NCI-H2196 (cell line): ENCODE measurements at regions not wholly inside any gene's neighbourhood (a gene's known extent, or its start where the extent isn't known, plus 50 kb on each side); places are given as distances from the start of the nearest gene placed in this dataset.
"Not testable (repeated sequence)": the region's sequence is repeated elsewhere in the genome, so short reads cannot be mapped to it uniquely, and the experiment has no call there.

Experiments used
- DNase-seq: peaks from one replicate; lab custom pipeline; 2025; ENCODE audit not compliant: unreplicated experiment; lab: John Stamatoyannopoulos, UW

- DNase-seq, result no peak
Measured at GRCh38 chr1:82366689-82367088, 566.0 kb downstream of the ADGRL2 start.

- not testable (repeated sequence) for DNase-seq
Measured at GRCh38 chr1:82359541-82359940, 558.8 kb downstream of the ADGRL2 start.

- DNase-seq, result not testable (repeated sequence)
Measured at GRCh38 chr1:82358706-82359105, 558.0 kb downstream of the ADGRL2 start.

GRCh38 chr1:82354546-82354945 is 553.8 kb downstream of the ADGRL2 start:
- not testable (repeated sequence) for DNase-seq

- DNase-seq, result no peak
Measured at GRCh38 chr1:82348487-82348886, 547.8 kb downstream of the ADGRL2 start.

DNA sequence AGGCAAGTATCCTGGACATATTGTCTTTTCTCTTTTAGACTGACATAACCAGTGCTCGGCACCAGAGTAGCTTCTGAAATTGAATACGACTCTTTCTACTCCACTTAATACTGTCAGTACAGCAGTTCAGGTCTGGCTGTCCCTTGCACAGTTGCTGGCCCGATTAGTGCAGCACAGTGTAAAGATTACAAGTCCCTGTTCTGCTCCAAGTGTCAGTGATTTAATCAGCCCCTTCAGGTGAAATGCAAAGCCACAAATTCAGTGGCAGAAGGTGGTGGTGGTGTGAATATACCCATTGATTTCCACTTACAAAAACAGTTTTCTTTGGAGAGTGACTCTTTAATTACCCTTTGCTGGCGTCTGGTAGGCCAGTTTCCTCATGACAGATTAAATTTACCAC is 545.4 kb downstream of the ADGRL2 start:
- no peak for DNase-seq

DNA sequence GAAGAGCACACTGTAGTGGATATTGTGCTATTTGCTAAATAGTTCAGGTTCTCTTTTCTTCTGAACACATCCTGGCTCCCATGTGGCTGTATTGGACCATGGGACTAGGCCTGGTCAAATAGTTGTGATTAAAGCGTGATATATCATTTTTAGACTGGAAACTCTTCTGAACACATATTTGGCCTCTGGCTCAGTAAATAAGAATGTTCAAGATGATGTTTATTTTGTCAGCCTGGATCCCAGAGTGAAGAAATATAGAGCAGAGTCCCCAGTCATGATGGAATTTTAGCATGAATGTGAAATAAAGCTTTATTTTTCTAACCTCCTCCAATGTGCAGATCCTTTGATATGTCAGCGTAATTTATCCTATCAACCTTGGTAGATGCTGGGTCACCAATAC is 542.6 kb downstream of the ADGRL2 start:
- no peak for DNase-seq

GRCh38 chr1:82337635-82338034 is 536.9 kb downstream of the ADGRL2 start:
- DNase-seq, result no peak

DNA sequence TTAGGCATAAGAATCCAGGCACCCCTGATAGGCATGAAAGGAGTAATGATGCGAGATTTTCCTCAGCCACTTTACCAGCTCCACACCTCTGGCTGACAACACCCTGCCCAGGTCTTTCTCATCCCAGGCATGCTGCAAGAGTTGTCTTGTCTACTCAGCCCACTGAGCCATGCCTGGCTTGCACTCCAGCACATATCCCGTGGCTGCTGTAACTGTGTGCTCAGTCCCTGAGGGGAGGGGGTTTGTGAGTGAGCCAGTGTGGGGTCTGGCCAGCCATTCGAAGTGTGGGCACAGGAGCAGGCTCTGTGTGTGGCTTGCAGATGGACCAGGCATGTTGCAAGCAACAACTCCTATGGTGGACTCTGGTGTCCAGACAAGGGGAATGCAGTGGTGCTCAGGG is 529.6 kb downstream of the ADGRL2 start:
- no peak for DNase-seq

DNA sequence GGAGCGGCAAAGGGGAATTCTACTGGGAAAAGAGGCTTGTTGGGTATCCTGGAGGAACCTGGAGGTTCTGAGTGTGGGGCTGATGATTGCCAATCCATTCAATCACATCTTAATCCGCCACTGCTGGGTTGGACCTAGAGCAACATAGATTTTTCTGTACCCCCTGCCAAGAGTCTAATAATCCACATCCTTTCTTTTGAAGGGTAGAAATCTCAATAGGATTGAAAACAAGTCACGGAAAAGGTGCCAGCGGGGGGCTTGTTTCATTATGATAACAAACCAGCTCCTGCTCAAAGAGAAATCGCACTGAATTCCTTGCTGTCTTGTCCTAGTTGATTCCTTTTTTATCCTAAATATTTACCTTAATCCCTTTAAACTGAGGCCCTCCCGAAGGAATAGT is 528.5 kb downstream of the ADGRL2 start:
- DNase-seq, result no peak

DNA sequence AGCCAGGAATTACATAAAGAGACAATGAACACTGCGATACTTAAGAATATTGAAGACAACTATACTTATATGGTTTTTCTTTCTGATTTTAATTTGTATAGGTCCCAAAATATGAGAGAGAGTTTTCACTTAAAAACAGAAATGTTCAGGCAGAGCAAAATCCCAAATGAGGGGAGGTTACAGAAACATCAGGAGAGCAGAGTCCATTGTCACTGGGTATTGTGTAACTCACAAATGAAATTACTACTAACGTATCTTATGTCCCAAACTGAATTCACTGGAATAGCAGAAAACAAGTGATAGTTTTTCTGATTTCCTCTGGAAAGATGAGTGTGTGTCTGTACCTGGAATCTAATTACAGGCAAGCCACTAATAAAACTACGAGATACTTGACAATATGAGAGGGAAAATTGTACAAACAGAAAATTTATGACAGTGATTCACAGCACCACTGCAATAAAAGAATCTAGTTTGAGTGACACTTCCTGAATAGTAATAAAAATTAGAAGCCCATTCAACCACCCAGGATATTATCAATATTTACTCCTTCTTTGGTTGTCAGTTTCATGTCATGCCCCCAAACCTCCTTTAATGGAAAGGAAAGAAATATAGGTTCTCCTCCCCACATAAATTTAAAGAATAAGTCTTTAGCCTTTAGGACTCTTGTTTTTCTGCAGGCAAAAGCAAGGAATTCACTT is 522.6 kb downstream of the ADGRL2 start:
- DNase-seq, result no peak

DNA sequence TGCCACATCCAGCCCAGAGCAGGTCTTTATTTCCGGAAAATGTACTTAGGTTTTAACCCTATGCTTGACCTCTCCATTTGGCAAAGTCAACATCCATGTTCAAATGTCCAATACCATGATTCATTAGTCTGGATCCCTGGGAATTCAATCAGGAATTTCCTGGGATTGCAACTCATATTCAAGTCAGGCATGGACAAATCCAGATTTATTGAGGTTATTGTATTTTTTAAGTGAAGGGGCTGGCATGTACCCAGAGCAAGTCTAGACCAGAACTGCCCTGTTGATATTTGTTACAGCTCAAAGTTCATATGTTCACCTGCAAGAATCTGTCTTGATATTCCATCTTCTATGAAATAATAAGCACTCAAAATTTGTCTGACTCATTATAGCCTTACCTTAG is 521.1 kb downstream of the ADGRL2 start:
- DNase-seq, result no peak

- DNase-seq, result no peak
Measured at GRCh38 chr1:82319546-82319945, 518.8 kb downstream of the ADGRL2 start.

- no peak for DNase-seq
Measured at GRCh38 chr1:82318921-82319320, 518.2 kb downstream of the ADGRL2 start.

- DNase-seq, result no peak
Measured at GRCh38 chr1:82318265-82318664, 517.5 kb downstream of the ADGRL2 start.

DNA sequence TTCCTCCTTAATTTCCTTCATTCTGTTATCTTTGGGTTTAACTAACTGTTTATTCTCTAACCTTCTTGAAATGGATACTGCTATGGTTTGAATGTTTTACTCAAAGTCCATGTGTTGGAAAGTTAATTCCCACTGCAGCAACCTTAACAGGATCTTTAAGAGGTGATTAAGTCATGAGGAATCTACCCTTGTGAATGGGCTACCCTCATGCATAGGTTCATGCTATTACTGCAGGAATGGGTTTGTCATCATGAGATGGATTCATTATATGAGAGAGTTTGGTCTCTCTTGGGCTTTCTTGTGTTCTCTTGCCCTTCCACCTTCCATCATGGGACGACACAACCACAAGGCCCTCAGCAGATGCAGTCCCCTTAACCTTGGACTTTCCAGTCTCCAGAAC is 516.9 kb downstream of the ADGRL2 start:
- no peak for DNase-seq

DNA sequence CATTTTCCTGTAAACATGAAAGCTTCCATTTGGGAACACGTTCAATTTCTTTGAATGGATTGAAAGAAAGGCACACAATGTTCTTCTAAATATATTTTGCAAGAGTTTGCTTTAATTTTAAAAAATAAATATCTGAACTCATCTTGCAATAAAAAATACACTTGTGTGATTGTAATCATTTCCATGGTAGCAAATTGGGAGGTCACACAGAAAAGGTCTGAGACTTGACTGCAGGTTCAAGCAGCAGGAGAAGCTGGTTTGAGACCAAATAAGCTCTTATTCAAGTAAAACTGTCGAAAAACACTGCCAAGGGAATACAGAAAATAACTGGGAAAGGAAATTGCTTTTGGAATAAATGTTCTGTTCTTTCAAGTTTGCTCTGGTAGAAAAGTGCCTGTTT is 498.9 kb downstream of the ADGRL2 start:
- DNase-seq, result no peak

- DNase-seq, result no peak
Measured at GRCh38 chr1:82299056-82299455, 498.3 kb downstream of the ADGRL2 start.

DNA sequence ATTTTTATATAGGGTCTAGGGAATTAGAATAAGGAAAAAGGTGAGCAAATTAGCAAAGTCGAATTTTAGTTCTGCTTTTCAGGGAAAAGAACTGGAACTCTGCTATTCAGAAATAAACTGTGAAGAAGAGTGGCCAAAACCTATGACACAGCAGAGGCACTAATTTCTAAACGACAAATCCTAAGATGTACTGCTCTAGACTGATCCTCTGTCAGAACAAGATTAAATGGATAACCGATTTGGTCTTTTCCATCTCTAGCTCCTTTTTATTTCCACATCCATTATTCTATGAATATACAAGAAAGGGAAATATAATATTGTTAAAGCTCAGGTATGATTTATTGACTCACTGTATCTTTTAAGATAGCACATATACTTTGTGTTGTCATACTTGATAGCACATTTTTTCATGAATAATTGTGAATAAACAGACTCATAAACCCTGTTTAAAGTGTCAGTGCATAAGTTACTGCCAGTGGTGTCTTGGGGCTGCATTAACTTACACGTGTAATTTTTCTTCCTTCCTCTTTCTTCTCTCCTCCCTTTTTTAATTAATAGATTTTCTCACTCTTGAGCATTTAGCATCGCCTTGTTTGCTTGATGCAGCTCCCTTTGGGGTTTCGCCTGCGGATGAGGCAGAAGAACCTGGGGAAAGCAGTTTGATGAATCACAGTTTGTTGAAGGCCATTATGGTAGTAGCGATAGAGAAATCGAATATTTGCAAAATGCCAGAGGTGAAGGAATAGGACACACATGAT is 496.6 kb downstream of the ADGRL2 start:
- DNase-seq, result no peak

- no peak for DNase-seq
Measured at GRCh38 chr1:82287556-82287955, 486.8 kb downstream of the ADGRL2 start.

GRCh38 chr1:82284213-82284612 is 483.5 kb downstream of the ADGRL2 start:
- no peak for DNase-seq

GRCh38 chr1:82279241-82279640 is 478.5 kb downstream of the ADGRL2 start:
- DNase-seq, result no peak

DNA sequence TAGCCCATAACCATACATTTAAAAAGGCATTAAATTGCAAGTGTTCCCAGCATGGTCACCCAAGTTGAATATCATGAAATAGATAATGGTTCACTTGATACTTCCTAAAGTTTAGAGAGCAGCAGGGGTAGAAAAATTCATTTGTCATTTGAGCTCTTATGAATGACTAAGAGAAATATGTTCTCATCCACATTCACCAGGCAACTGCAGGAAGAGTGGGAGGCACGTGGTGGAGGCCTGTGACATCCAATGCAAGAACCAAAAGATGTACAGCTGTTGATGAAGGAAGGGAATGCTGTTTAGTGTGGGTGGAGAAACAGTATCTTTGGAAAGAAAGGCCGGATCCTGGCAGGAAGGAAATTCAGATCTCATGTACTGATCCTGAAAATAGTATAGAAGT is 473.1 kb downstream of the ADGRL2 start:
- DNase-seq, result no peak
